Endothelial cell of umbilical vein (primary cell): ENCODE measurements at regions not wholly inside any gene's neighbourhood (a gene's known extent, or its start where the extent isn't known, plus 50 kb on each side); places are given as distances from the start of the nearest gene placed in this dataset.

Experiments used
- BruUV-seq: library from RNA; stranded (reverse); fragments of 400-500 nt; replicated peaks from 2 replicates; lab custom pipeline; 2021; lab: Mats Ljungman, UMichigan
- CTCF ChIA-PET: fragments of 300-600, 350-600 bp; sonication (Branson Sonifier 250); formaldehyde crosslinking; loops from one replicate; lab custom pipeline; 2021; ENCODE audit warnings: antibody characterized with exemption, inconsistent platforms; lab: Charles Lee
- POLR2A ChIA-PET: fragments of 300-600, 350-600 bp; sonication (Branson Sonifier 250); formaldehyde crosslinking; loops from one replicate; lab custom pipeline; 2021; ENCODE audit warnings: antibody characterized with exemption, inconsistent platforms; lab: Charles Lee
- DNase-seq: peaks from one replicate; pipeline ENCODE4 v3.0.0-alpha.2; 2011; ENCODE audit warnings: low read depth, low spot score
- FAIRE-seq: peaks from 2 replicates; lab custom pipeline; 2011; peaks lifted over from hg19 to GRCh38; lab: Jason Lieb, UNC
- H2AFZ ChIP-seq: 2 replicates; pipeline ENCODE4 v1.6.0; 2012; ENCODE audit warnings: low read depth, low read length, control low read depth, inconsistent platforms
- H3K27ac ChIP-seq: 2 replicates; pipeline ENCODE4 v1.5.1; 2011; ENCODE audit warnings: low read depth, mild to moderate bottlenecking, control low read depth, low read length, moderate library complexity; ENCODE audit not compliant: insufficient read depth
- H3K27me3 ChIP-seq, 2 experiments: 2 replicates each; pipeline versions ENCODE4 v1.6.0 to v1.6.1; 2011; ENCODE audit warnings: low read length in 2 of 2, mixed read lengths in 1 of 2; ENCODE audit not compliant: control insufficient read depth in 2 of 2, insufficient read depth in 2 of 2
- H3K36me3 ChIP-seq, 2 experiments: 2 replicates in 1 of 2; 3 replicates in 1 of 2; pipeline ENCODE4 v1.5.1; 2011; ENCODE audit warnings: low read length in 2 of 2, mild to moderate bottlenecking in 1 of 2, moderate library complexity in 1 of 2; ENCODE audit not compliant: control insufficient read depth in 2 of 2, insufficient read depth in 2 of 2; ENCODE audit errors: extremely low read depth in 1 of 2
- H3K4me1 ChIP-seq: 3 replicates; pipeline ENCODE4 v1.5.1; 2011; ENCODE audit warnings: mild to moderate bottlenecking, low read length; ENCODE audit not compliant: control insufficient read depth, insufficient read depth; ENCODE audit errors: extremely low read depth
- H3K4me2 ChIP-seq: 2 replicates; pipeline ENCODE4 v1.6.1; 2011; ENCODE audit warnings: low read length, control low read depth, mixed read lengths; ENCODE audit not compliant: insufficient read depth
- H3K4me3 ChIP-seq, 3 experiments: fragments of 200-600 bp in 1 of 3; sonication (generic), shearing (Covaris generic) in 1 of 3; replicated peaks in 1 of 3; 2 replicates each; pipeline ENCODE4 v1.5.1; 2011 to 2016; ENCODE audit warnings: control low read depth in 3 of 3, low read length in 3 of 3, mild to moderate bottlenecking in 2 of 3, inconsistent platforms in 1 of 3, low read depth in 1 of 3, moderate library complexity in 1 of 3; ENCODE audit not compliant: insufficient read depth in 1 of 3
- H3K79me2 ChIP-seq: 2 replicates; pipeline ENCODE4 v1.6.0; 2012; ENCODE audit warnings: low read length, inconsistent platforms; ENCODE audit not compliant: control insufficient read depth, insufficient read depth
- H3K9ac ChIP-seq: replicated peaks from 2 replicates; pipeline ENCODE3; 2011; ENCODE audit warnings: low read length, control low read depth; ENCODE audit not compliant: insufficient read depth; ENCODE audit errors: extremely low read depth
- H3K9me1 ChIP-seq: replicated peaks from 3 replicates; pipeline ENCODE4 v1.6.0; 2011; ENCODE audit warnings: mild to moderate bottlenecking, low read length; ENCODE audit not compliant: control insufficient read depth, insufficient read depth; ENCODE audit errors: extremely low read depth
- H3K9me3 ChIP-seq: replicated peaks from 2 replicates; pipeline ENCODE4 v1.5.1; 2012; ENCODE audit warnings: low read length, inconsistent platforms; ENCODE audit not compliant: control insufficient read depth, insufficient read depth
- H4K20me1 ChIP-seq: replicated peaks from 2 replicates; pipeline ENCODE3; 2011; ENCODE audit warnings: mild to moderate bottlenecking, low read length; ENCODE audit not compliant: control insufficient read depth, insufficient read depth; ENCODE audit errors: extremely low read depth
- CTCF ChIP-seq, 2 donors: IDR thresholded peaks; 1 replicate in 1 of 2; 2 replicates in 1 of 2; pipeline ENCODE4 v1.5.1; 2011; ENCODE audit warnings: low read length in 2 of 2, mild to moderate bottlenecking in 2 of 2, moderate library complexity in 2 of 2, control low read depth in 1 of 2, inconsistent platforms in 1 of 2, low read depth in 1 of 2; ENCODE audit not compliant: insufficient read depth in 1 of 2; ENCODE audit errors: extremely low read depth in 1 of 2
- EZH2 ChIP-seq: IDR thresholded peaks from 2 replicates; pipeline ENCODE4 v1.6.1; 2012; ENCODE audit warnings: borderline replicate concordance, low read depth, mild to moderate bottlenecking, moderate library complexity, low read length, inconsistent platforms; ENCODE audit not compliant: severe bottlenecking
- FOS ChIP-seq: IDR thresholded peaks from 2 replicates; pipeline ENCODE4 v1.6.1; 2011; ENCODE audit warnings: mild to moderate bottlenecking, low read length, moderate library complexity, borderline replicate concordance; ENCODE audit not compliant: insufficient read depth
- GATA2 ChIP-seq: IDR thresholded peaks from 2 replicates; pipeline ENCODE4 v1.7.0; 2011; ENCODE audit warnings: low read depth, mild to moderate bottlenecking, moderate library complexity, mixed read lengths, low read length; ENCODE audit not compliant: insufficient read length, insufficient read depth
- JUN ChIP-seq: IDR thresholded peaks from 2 replicates; pipeline ENCODE4 v1.6.1; 2011; ENCODE audit warnings: borderline replicate concordance, low read depth; ENCODE audit not compliant: insufficient read length, insufficient read depth
- MYC ChIP-seq: IDR thresholded peaks from one replicate; pipeline ENCODE4 v1.6.1; 2011; ENCODE audit warnings: mild to moderate bottlenecking, low read depth, low read length
- POLR2A ChIP-seq: IDR thresholded peaks from 2 replicates; pipeline ENCODE4 v1.6.1; 2012; ENCODE audit warnings: low read depth, mild to moderate bottlenecking, control low read depth, low read length
- POLR2AphosphoS5 ChIP-seq: IDR thresholded peaks from 2 replicates; pipeline ENCODE4 v1.6.1; 2012; ENCODE audit warnings: low read depth, mild to moderate bottlenecking, control low read depth, low read length, moderate library complexity; ENCODE audit not compliant: insufficient read depth
- dilution Hi-C: fragments of 300-500 bp; cut with MboI; formaldehyde crosslinking; loops from one replicate; pipeline ENCODE4 v1.15.0; 2019; ENCODE audit warnings: low sequenced_read_pairs; ENCODE audit not compliant: extremely low pct_ligation_motif_present
- intact Hi-C: fragments of 100-400 bp; cut with micrococcal nuclease; formaldehyde crosslinking; loops from one replicate; pipeline ENCODE4 v1.10.0; 2022
- TF ChIP-seq, protein P1 (sequence below): IDR thresholded peaks from 2 replicates; pipeline ENCODE4 v1.6.1; 2011; ENCODE audit not compliant: insufficient read depth, insufficient read length

DNA sequence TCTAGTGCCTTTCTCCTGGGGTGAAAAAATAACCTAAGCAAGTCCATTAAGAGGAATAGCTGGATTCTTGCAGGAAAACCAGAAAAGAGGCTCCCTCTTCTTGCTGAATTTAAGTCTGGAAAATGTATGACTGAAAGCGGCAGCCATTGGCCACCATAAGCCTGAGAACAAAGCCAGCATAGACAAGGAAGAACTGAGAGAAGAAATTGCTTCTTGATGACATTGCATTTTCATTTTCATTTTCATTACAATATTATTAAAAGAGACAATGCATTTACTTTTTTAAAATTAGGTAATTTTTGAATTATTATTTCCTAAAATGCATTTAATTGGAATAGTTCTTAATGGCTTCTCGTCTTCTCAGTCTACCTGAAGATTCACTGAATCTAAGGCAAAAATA, 1157.5 kb upstream of the ZEB2 start:
- H3K4me3 ChIP-seq: no peak overlapping the region
- H3K9ac ChIP-seq: no peak overlapping the region
- no peaks in the 10 kb centered on the region for H4K20me1 ChIP-seq
- H3K4me1 ChIP-seq: no peaks in the 10 kb centered on the region
- no peaks in the 10 kb centered on the region for H3K79me2 ChIP-seq
- no TSS peak for BruUV-seq
- CTCF ChIA-PET: no interaction called here
- H3K9me1 ChIP-seq: no peaks in the 10 kb centered on the region
- no peak overlapping the region for H2AFZ ChIP-seq
- FAIRE-seq (no peak), DNase-seq (no peak)
- no peaks in the 10 kb centered on the region for H3K9me3 ChIP-seq
- TF ChIP-seq, protein P1, sequence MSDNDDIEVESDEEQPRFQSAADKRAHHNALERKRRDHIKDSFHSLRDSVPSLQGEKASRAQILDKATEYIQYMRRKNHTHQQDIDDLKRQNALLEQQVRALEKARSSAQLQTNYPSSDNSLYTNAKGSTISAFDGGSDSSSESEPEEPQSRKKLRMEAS: no peak
- TF ChIP-seq JUN (no peak), FOS (no peak), GATA2 (no peak), EZH2 (no peak), POLR2AphosphoS5 (no peak), CTCF (IDR thresholded peaks at IDR 0.05; ENCODE audit: extremely low read depth in 1 of 2, insufficient read depth in 1 of 2, low read depth in 1 of 2, low read length in 2 of 2) (no peak), POLR2A (no peak), MYC (no peak)
- intact Hi-C loops (no loop called here), dilution Hi-C loops (no loop called here)
- no peak overlapping the region for H3K4me2 ChIP-seq
- H3K27ac ChIP-seq: no peak overlapping the region
- H3K36me3 ChIP-seq: no peaks in the 10 kb centered on the region
- no peaks in the 10 kb centered on the region for H3K27me3 ChIP-seq
- POLR2A ChIA-PET: no interaction called here
